ENCODE measurements at regions not wholly inside any gene's neighbourhood (a gene's known extent, or its start where the extent isn't known, plus 50 kb on each side); places are given as distances from the start of the nearest gene placed in this dataset.

DNA sequence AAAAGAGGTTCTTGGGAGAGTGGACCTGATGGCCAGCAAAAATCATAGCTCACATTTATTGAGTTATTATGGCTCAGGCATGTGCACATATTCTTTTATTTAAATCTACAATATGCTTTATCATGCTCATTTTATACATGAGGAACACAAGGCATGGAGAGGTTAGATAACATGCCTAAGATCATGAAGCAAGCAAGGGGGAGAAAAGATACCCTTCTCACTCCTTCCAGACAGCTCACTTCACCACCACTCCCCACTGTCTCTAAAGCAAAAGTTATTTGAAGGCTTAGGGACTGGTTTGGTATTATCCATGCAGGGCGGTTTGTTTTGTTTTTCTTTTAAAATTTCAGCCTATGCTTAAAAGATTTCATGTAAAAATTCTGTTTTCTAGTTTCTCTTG lies 59.0 kb upstream of the PDE8B start:
- WGBS (ENCODE audit: insufficient coverage, low coverage, low lambda C conversion rate, missing lambda C conversion rate) = 86% methylated on average over 1 of the region's 1 CpG
- ATAC-seq = no peak
- TF ChIP-seq, protein P1, sequence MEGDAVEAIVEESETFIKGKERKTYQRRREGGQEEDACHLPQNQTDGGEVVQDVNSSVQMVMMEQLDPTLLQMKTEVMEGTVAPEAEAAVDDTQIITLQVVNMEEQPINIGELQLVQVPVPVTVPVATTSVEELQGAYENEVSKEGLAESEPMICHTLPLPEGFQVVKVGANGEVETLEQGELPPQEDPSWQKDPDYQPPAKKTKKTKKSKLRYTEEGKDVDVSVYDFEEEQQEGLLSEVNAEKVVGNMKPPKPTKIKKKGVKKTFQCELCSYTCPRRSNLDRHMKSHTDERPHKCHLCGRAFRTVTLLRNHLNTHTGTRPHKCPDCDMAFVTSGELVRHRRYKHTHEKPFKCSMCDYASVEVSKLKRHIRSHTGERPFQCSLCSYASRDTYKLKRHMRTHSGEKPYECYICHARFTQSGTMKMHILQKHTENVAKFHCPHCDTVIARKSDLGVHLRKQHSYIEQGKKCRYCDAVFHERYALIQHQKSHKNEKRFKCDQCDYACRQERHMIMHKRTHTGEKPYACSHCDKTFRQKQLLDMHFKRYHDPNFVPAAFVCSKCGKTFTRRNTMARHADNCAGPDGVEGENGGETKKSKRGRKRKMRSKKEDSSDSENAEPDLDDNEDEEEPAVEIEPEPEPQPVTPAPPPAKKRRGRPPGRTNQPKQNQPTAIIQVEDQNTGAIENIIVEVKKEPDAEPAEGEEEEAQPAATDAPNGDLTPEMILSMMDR (IDR thresholded peaks at IDR 0.05) = no peak
- no peak for TF ChIP-seq POLR2A (IDR thresholded peaks at IDR 0.05)
- H3K27ac ChIP-seq = no peak overlapping the region
- no peaks in the 10 kb centered on the region for H3K27me3 ChIP-seq
- no peak overlapping the region for H3K4me3 ChIP-seq
- H3K9me3 ChIP-seq = no peaks in the 10 kb centered on the region
- no peaks in the 10 kb centered on the region for H3K4me1 ChIP-seq
- no peak for DNase-seq
- H3K36me3 ChIP-seq = no peaks in the 10 kb centered on the region
- intact Hi-C loops (cut with DNase I) = no loop called here

- H3K27me3 ChIP-seq = no peaks in the 10 kb centered on the region
- H3K27ac ChIP-seq = no peak overlapping the region
- H3K4me3 ChIP-seq = no peak overlapping the region
- DNase-seq = no peak
- no peak for TF ChIP-seq POLR2A (IDR thresholded peaks at IDR 0.05)
- 57% methylated on average over 2 of the region's 2 CpGs for WGBS (ENCODE audit: insufficient coverage, low coverage, low lambda C conversion rate, missing lambda C conversion rate)
- H3K4me1 ChIP-seq = no peaks in the 10 kb centered on the region
- no peaks in the 10 kb centered on the region for H3K36me3 ChIP-seq
- ATAC-seq = no peak
- no peaks in the 10 kb centered on the region for H3K9me3 ChIP-seq
- intact Hi-C loops (cut with DNase I) = no loop called here
Measured at GRCh38 chr5:77146896-77147295, 59.8 kb upstream of the ZBED3 start.

DNA sequence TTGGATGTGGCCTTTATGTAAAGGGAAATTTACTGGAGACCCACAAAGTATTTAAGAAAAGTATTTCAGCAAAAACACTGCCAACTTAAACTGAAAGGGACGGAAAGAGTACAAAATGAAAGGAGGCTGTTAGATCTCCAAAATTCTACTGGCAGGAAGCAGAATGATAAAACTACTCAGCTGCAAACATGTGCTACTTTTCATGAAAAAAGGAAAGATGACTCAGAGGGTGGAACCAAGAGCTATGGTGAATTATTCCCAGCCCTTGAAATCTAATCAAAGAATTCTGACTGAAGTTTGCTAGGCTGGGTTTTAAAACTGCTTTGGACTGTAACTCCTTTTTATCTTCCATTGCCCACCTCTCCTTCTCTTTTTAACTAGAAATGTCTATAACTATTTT lies 58.6 kb upstream of the ZBED3 start:
- DNase-seq (no peak), ATAC-seq (peak in 1 of 4 donors; percentile 18)
- no peaks in the 10 kb centered on the region for H3K36me3 ChIP-seq

GRCh38 chr5:77144837-77145139 lies 57.7 kb upstream of the ZBED3 start:
- Histone ChIP-seq H3K36me3 (no peaks in the 10 kb centered on the region), H3K27me3 (no peaks in the 10 kb centered on the region), H3K4me3 (no peak overlapping the region), H3K9me3 (no peaks in the 10 kb centered on the region), H3K27ac (no peak overlapping the region), H3K4me1 (no peaks in the 10 kb centered on the region)
- no peak for ATAC-seq
- intact Hi-C loops (cut with DNase I) = no loop called here
- DNase-seq = no peak
- TF ChIP-seq POLR2A (IDR thresholded peaks at IDR 0.05) = no peak
- TF ChIP-seq, protein P1 (IDR thresholded peaks at IDR 0.05) = peak in 1 of 4 donors; percentile 0
- WGBS (ENCODE audit: insufficient coverage, low coverage, low lambda C conversion rate, missing lambda C conversion rate) = 52% methylated on average over 1 of the region's 1 CpG

More for the DNA sequence above, 58.6 kb upstream of the ZBED3 start:
- H3K9me3 ChIP-seq = no peaks in the 10 kb centered on the region
- H3K27ac ChIP-seq = no peak overlapping the region
- no peak overlapping the region for H3K4me3 ChIP-seq
- H3K4me1 ChIP-seq = no peaks in the 10 kb centered on the region
- TF ChIP-seq POLR2A (IDR thresholded peaks at IDR 0.05) = no peak
- TF ChIP-seq, protein P1 (IDR thresholded peaks at IDR 0.05) = no peak
- intact Hi-C loops (cut with DNase I) = no loop called here
- WGBS (ENCODE audit: insufficient coverage, low coverage, low lambda C conversion rate, missing lambda C conversion rate) = 50% methylated on average over 1 of the region's 1 CpG
- no peaks in the 10 kb centered on the region for H3K27me3 ChIP-seq

- peak; percentile 98 to 99 (median 99) for ATAC-seq
- DNase-seq = peak; percentile 70 to 81 (median 71)
- WGBS (ENCODE audit: insufficient coverage, low coverage, low lambda C conversion rate, missing lambda C conversion rate) = 56% methylated on average over 9 of the region's 14 CpGs
Measured at GRCh38 chr5:77143998-77144836, 57.1 kb upstream of the ZBED3 start.

More at GRCh38 chr5:77143998-77144836, 57.1 kb upstream of the ZBED3 start:
- intact Hi-C loops (cut with DNase I) = no loop called here
- no peak overlapping the region for H3K4me3 ChIP-seq
- H3K9me3 ChIP-seq = no peaks in the 10 kb centered on the region
- no peaks in the 10 kb centered on the region for H3K36me3 ChIP-seq
- no peak overlapping the region for H3K27ac ChIP-seq
- no peaks in the 10 kb centered on the region for H3K27me3 ChIP-seq
- no peaks in the 10 kb centered on the region for H3K4me1 ChIP-seq
- TF ChIP-seq POLR2A (IDR thresholded peaks at IDR 0.05) = no peak
- TF ChIP-seq, protein P1 (IDR thresholded peaks at IDR 0.05) = peak; percentile 66 to 93 (median 90)
